Hepatocyte (in vitro differentiated cells): ENCODE measurements at regions not wholly inside any gene's neighbourhood (a gene's known extent, or its start where the extent isn't known, plus 50 kb on each side); places are given as distances from the start of the nearest gene placed in this dataset.

Experiments used
- EZH2 ChIP-seq: fragments of 200-600 bp; sonication (generic); IDR thresholded peaks from 2 replicates; pipeline ENCODE4 v1.6.1; 2016; ENCODE audit warnings: antibody characterized with exemption, mild to moderate bottlenecking, borderline replicate concordance
- EZH2phosphoT487 ChIP-seq: fragments of 200-600 bp; sonication (generic); IDR thresholded peaks from one replicate; pipeline ENCODE4 v1.6.1; 2018; ENCODE audit warnings: antibody characterized with exemption, mild to moderate bottlenecking, low read depth, moderate library complexity; ENCODE audit not compliant: unreplicated experiment, severe bottlenecking
- TF ChIP-seq, protein P1 (sequence below): fragments of 200-600 bp; sonication (generic); IDR thresholded peaks from 2 replicates; pipeline ENCODE4 v1.5.1; 2016; ENCODE audit warnings: antibody characterized with exemption, mild to moderate bottlenecking; ENCODE audit not compliant: poor library complexity

DNA sequence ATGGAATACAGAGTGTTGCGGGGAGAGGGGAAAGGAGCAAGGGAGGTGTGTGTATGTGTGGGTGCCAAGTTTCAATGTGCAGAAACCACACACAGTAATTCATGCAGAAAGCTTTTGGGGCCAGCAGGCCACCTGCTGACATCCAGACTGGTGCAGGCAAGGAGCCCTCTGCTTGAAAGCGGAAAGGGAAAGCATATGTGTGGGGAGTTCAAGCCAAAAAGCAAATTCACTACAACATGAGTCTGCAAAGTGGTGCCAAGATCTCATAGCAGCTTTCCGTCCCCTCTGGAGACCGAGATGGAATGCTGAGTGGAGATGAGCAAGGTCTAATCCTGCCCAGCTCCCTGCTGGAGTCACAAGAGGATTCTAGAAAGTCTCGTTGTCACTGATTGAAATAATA lies 159.7 kb upstream of the VLDLR start:
- TF ChIP-seq, protein P1, sequence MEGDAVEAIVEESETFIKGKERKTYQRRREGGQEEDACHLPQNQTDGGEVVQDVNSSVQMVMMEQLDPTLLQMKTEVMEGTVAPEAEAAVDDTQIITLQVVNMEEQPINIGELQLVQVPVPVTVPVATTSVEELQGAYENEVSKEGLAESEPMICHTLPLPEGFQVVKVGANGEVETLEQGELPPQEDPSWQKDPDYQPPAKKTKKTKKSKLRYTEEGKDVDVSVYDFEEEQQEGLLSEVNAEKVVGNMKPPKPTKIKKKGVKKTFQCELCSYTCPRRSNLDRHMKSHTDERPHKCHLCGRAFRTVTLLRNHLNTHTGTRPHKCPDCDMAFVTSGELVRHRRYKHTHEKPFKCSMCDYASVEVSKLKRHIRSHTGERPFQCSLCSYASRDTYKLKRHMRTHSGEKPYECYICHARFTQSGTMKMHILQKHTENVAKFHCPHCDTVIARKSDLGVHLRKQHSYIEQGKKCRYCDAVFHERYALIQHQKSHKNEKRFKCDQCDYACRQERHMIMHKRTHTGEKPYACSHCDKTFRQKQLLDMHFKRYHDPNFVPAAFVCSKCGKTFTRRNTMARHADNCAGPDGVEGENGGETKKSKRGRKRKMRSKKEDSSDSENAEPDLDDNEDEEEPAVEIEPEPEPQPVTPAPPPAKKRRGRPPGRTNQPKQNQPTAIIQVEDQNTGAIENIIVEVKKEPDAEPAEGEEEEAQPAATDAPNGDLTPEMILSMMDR = no peak
- TF ChIP-seq EZH2phosphoT487 (no peak), EZH2 (no peak)
